SK-N-SH (cell line): ENCODE measurements at regions not wholly inside any gene's neighbourhood (a gene's known extent, or its start where the extent isn't known, plus 50 kb on each side); places are given as distances from the start of the nearest gene placed in this dataset.

Experiments used
- CTCF ChIA-PET: fragments of 300-600, 350-600 bp; formaldehyde crosslinking; extraction: SDS; loops from one replicate; lab custom pipeline; 2021; lab: Yijun Ruan, JAX
- POLR2A ChIA-PET: fragments of 350-600 bp; sonication (Branson Sonifier 250); formaldehyde crosslinking; extraction: SDS; loops from one replicate; lab custom pipeline; 2020; ENCODE audit warnings: antibody characterized with exemption, inconsistent platforms; lab: Yijun Ruan, JAX
- DNase-seq: peaks from one replicate; pipeline ENCODE4 v3.0.0; 2012
- H2AFZ ChIP-seq: fragments of 200-600 bp; sonication (generic); 2 replicates; pipeline ENCODE4 v1.8.1; 2016; ENCODE audit warnings: antibody characterized with exemption, mild to moderate bottlenecking, low read depth
- H3F3A ChIP-seq: fragments of 200-600 bp; sonication (generic); replicated peaks from 2 replicates; pipeline ENCODE3; 2016; ENCODE audit warnings: antibody characterized with exemption, mild to moderate bottlenecking; ENCODE audit not compliant: insufficient read depth
- H3K27ac ChIP-seq, 2 experiments: fragments of 200-500 bp in 1 of 2; fragments of 200-600 bp in 1 of 2; sonication (Bioruptor generic) in 1 of 2; sonication (generic), shearing (Covaris generic) in 1 of 2; 2 replicates each; pipeline versions ENCODE4 v1.5.1 to v1.6.1; 2014 to 2016; ENCODE audit warnings: low read depth in 2 of 2, inconsistent platforms in 1 of 2, low read length in 1 of 2, mild to moderate bottlenecking in 1 of 2, mixed read lengths in 1 of 2
- H3K27me3 ChIP-seq: fragments of 200-600 bp; sonication (generic), shearing (Covaris generic); 2 replicates; pipeline ENCODE4 v1.6.1; 2016; ENCODE audit warnings: mixed run types; ENCODE audit not compliant: insufficient read depth
- H3K36me3 ChIP-seq, 2 experiments: fragments of 200-500 bp in 1 of 2; fragments of 200-600 bp in 1 of 2; sonication (Bioruptor generic) in 1 of 2; sonication (generic) in 1 of 2; replicated peaks in 1 of 2; 2 replicates each; pipeline versions ENCODE3 to v1.5.1; 2014 to 2016; ENCODE audit warnings: low read length in 1 of 2, mild to moderate bottlenecking in 1 of 2; ENCODE audit not compliant: insufficient read depth in 2 of 2, control insufficient read depth in 1 of 2
- H3K4me1 ChIP-seq, 2 experiments: fragments of 200-500 bp in 1 of 2; fragments of 200-600 bp in 1 of 2; sonication (Bioruptor generic) in 1 of 2; sonication (generic), shearing (Covaris generic) in 1 of 2; 2 replicates each; pipeline versions ENCODE4 v1.5.1 to v1.6.1; 2014 to 2016; ENCODE audit warnings: low read depth in 1 of 2, low read length in 1 of 2, mixed run types in 1 of 2; ENCODE audit not compliant: insufficient read depth in 2 of 2, control insufficient read depth in 1 of 2
- H3K4me2 ChIP-seq: fragments of 200-600 bp; sonication (generic), shearing (Covaris generic); 2 replicates; pipeline ENCODE4 v1.6.1; 2017; ENCODE audit warnings: mixed run types
- H3K4me3 ChIP-seq, 2 experiments: fragments of 200-500 bp in 1 of 2; fragments of 200-600 bp in 1 of 2; sonication (Bioruptor generic) in 1 of 2; sonication (generic), shearing (Covaris generic) in 1 of 2; 2 replicates each; pipeline versions ENCODE4 v1.5.1 to v1.8.1; 2014 to 2016; ENCODE audit warnings: low read depth in 2 of 2, inconsistent platforms in 1 of 2, low read length in 1 of 2, mild to moderate bottlenecking in 1 of 2, mixed read lengths in 1 of 2, moderate library complexity in 1 of 2
- H3K79me2 ChIP-seq: fragments of 200-600 bp; sonication (generic); 2 replicates; pipeline ENCODE4 v1.8.1; 2017; ENCODE audit warnings: mild to moderate bottlenecking; ENCODE audit not compliant: insufficient read depth
- H3K9ac ChIP-seq: fragments of 200-600 bp; sonication (generic); 2 replicates; pipeline ENCODE4 v1.6.1; 2017; ENCODE audit warnings: mixed run types
- H3K9me2 ChIP-seq: fragments of 200-600 bp; sonication (generic); 2 replicates; pipeline ENCODE4 v1.6.1; 2017; ENCODE audit warnings: mixed run types
- H3K9me3 ChIP-seq: fragments of 200-600 bp; sonication (generic); 2 replicates; pipeline ENCODE4 v1.6.1; 2017; ENCODE audit warnings: mixed run types, mild to moderate bottlenecking, moderate library complexity
- H4K20me1 ChIP-seq: fragments of 200-600 bp; sonication (generic); 2 replicates; pipeline ENCODE4 v1.6.1; 2017; ENCODE audit warnings: mild to moderate bottlenecking, mixed run types; ENCODE audit not compliant: insufficient read depth
- CHD2 ChIP-seq: fragments of 150-350 bp; IDR thresholded peaks from 2 replicates; pipeline ENCODE4 v1.6.1; 2018; ENCODE audit warnings: low read length; ENCODE audit not compliant: partially characterized antibody
- CTCF ChIP-seq: fragments of 200-600 bp; sonication (generic); IDR thresholded peaks from 2 replicates; pipeline ENCODE4 v1.6.1; 2017; ENCODE audit warnings: antibody characterized with exemption, mild to moderate bottlenecking, moderate library complexity
- EZH2phosphoT487 ChIP-seq: fragments of 200-600 bp; sonication (generic); IDR thresholded peaks from 2 replicates; pipeline ENCODE4 v1.6.1; 2017; ENCODE audit warnings: low read depth, mixed run types, mild to moderate bottlenecking, antibody characterized with exemption, moderate library complexity, borderline replicate concordance
- FOSL2 ChIP-seq: IDR thresholded peaks from 2 replicates; pipeline ENCODE4 v1.4.0; 2012; ENCODE audit warnings: low read depth, mild to moderate bottlenecking, moderate library complexity, borderline replicate concordance
- FOXJ3 ChIP-seq: sonication (generic); formaldehyde crosslinking; IDR thresholded peaks from 2 replicates; pipeline ENCODE4 v1.5.1; 2020; ENCODE audit warnings: mild to moderate bottlenecking, missing genetic modification reagents
- GABPA ChIP-seq: IDR thresholded peaks from 2 replicates; pipeline ENCODE4 v1.4.0; 2012; ENCODE audit warnings: low read depth, mild to moderate bottlenecking
- GATA2 ChIP-seq: sonication (generic); formaldehyde crosslinking; IDR thresholded peaks from 2 replicates; pipeline ENCODE4 v1.5.0; 2020; ENCODE audit warnings: mild to moderate bottlenecking, missing genetic modification reagents
- MEF2A ChIP-seq: IDR thresholded peaks from 2 replicates; pipeline ENCODE4 v1.4.0; 2012; ENCODE audit warnings: low read depth, borderline replicate concordance
- MXI1 ChIP-seq: IDR thresholded peaks from 2 replicates; pipeline ENCODE4 v1.6.1; 2012; ENCODE audit warnings: mild to moderate bottlenecking, low read depth, low read length, improper control_type of control experiment
- NFIC ChIP-seq: IDR thresholded peaks from 2 replicates; pipeline ENCODE4 v1.4.0; 2012; ENCODE audit warnings: borderline replicate concordance
- RAD21 ChIP-seq: IDR thresholded peaks from 2 replicates; pipeline ENCODE4 v1.6.1; 2012; ENCODE audit warnings: mild to moderate bottlenecking, low read length
- RFX5 ChIP-seq: IDR thresholded peaks from 2 replicates; pipeline ENCODE4 v1.6.1; 2012; ENCODE audit warnings: mild to moderate bottlenecking, improper control_type of control experiment, low read length
- RXRA ChIP-seq: IDR thresholded peaks from 2 replicates; pipeline ENCODE4 v1.4.0; 2012; ENCODE audit warnings: low read depth, mild to moderate bottlenecking, borderline replicate concordance
- SMC3 ChIP-seq: IDR thresholded peaks from 2 replicates; pipeline ENCODE4 v1.6.1; 2012; ENCODE audit warnings: low read depth, low read length, improper control_type of control experiment
- TAF1 ChIP-seq: IDR thresholded peaks from 2 replicates; pipeline ENCODE4 v1.6.1; 2012; ENCODE audit warnings: low read depth, mild to moderate bottlenecking, low read length, moderate library complexity, borderline replicate concordance
- TCF12 ChIP-seq: IDR thresholded peaks from 2 replicates; pipeline ENCODE4 v1.4.0; 2012
- TF ChIP-seq, protein P1 (sequence below): IDR thresholded peaks from 2 replicates; pipeline ENCODE4; 2012
- TF ChIP-seq, protein P2 (sequence below): fragments of 150-350 bp; IDR thresholded peaks from 2 replicates; pipeline ENCODE4 v1.6.1; 2017; ENCODE audit warnings: antibody characterized with exemption, low read length, low read depth, borderline replicate concordance
- TF ChIP-seq, protein P3 (sequence below): IDR thresholded peaks from 2 replicates; pipeline ENCODE4 v1.6.1; 2012; ENCODE audit warnings: mild to moderate bottlenecking, low read depth, low read length, moderate library complexity

DNA sequence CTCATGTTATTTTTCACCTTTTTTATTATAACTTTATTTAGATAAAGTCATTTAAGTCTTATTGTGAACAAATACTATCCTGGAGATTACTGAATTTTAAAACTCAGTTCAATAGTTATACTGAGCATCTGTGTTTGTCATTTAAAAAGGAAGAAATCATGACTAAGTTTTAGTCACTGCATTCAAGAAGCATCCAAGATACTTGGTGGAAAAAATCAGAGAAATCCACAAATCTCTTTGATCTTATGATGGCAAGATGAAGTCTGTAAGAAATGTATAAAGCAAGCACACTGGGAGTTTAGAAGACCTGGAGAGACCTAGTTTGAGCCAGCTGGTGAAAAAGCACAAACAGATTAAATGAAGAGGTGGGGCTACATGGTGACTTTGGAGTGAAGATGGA, 529.8 kb upstream of the IGFBP3 start:
- ChIA-PET POLR2A (no interaction called here), CTCF (no interaction called here)
- H3K79me2 ChIP-seq, result no peaks in the 10 kb centered on the region
- no peak for DNase-seq
- no peak overlapping the region for H3K9ac ChIP-seq
- no peaks in the 10 kb centered on the region for H3K36me3 ChIP-seq
- no peaks in the 10 kb centered on the region for H4K20me1 ChIP-seq
- peaks cover under 1% of the 10 kb centered on the region for H3F3A ChIP-seq
- H3K9me3 ChIP-seq, result no peaks in the 10 kb centered on the region
- no peak overlapping the region for H3K4me2 ChIP-seq
- H3K27ac ChIP-seq, result no peak overlapping the region
- no peaks in the 10 kb centered on the region for H3K27me3 ChIP-seq
- TF ChIP-seq TCF12, result no peak
- no peak for TF ChIP-seq GABPA
- TF ChIP-seq NFIC, result no peak
- TF ChIP-seq RFX5, result no peak
- no peak for TF ChIP-seq MEF2A
- TF ChIP-seq GATA2 (CRISPR knock-in tag), result no peak
- no peak for TF ChIP-seq TAF1
- TF ChIP-seq FOXJ3 (CRISPR knock-in tag), result no peak
- TF ChIP-seq, protein P1, sequence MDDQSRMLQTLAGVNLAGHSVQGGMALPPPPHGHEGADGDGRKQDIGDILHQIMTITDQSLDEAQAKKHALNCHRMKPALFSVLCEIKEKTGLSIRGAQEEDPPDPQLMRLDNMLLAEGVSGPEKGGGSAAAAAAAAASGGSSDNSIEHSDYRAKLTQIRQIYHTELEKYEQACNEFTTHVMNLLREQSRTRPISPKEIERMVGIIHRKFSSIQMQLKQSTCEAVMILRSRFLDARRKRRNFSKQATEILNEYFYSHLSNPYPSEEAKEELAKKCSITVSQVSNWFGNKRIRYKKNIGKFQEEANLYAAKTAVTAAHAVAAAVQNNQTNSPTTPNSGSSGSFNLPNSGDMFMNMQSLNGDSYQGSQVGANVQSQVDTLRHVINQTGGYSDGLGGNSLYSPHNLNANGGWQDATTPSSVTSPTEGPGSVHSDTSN, result no peak
- TF ChIP-seq EZH2phosphoT487, result no peak
- no peak for TF ChIP-seq RAD21
- TF ChIP-seq SMC3, result no peak
- no peak for TF ChIP-seq MXI1
- no peak for TF ChIP-seq RXRA
- no peak for TF ChIP-seq CTCF
- TF ChIP-seq, protein P2, sequence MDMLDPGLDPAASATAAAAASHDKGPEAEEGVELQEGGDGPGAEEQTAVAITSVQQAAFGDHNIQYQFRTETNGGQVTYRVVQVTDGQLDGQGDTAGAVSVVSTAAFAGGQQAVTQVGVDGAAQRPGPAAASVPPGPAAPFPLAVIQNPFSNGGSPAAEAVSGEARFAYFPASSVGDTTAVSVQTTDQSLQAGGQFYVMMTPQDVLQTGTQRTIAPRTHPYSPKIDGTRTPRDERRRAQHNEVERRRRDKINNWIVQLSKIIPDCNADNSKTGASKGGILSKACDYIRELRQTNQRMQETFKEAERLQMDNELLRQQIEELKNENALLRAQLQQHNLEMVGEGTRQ, result no peak
- TF ChIP-seq, protein P3, sequence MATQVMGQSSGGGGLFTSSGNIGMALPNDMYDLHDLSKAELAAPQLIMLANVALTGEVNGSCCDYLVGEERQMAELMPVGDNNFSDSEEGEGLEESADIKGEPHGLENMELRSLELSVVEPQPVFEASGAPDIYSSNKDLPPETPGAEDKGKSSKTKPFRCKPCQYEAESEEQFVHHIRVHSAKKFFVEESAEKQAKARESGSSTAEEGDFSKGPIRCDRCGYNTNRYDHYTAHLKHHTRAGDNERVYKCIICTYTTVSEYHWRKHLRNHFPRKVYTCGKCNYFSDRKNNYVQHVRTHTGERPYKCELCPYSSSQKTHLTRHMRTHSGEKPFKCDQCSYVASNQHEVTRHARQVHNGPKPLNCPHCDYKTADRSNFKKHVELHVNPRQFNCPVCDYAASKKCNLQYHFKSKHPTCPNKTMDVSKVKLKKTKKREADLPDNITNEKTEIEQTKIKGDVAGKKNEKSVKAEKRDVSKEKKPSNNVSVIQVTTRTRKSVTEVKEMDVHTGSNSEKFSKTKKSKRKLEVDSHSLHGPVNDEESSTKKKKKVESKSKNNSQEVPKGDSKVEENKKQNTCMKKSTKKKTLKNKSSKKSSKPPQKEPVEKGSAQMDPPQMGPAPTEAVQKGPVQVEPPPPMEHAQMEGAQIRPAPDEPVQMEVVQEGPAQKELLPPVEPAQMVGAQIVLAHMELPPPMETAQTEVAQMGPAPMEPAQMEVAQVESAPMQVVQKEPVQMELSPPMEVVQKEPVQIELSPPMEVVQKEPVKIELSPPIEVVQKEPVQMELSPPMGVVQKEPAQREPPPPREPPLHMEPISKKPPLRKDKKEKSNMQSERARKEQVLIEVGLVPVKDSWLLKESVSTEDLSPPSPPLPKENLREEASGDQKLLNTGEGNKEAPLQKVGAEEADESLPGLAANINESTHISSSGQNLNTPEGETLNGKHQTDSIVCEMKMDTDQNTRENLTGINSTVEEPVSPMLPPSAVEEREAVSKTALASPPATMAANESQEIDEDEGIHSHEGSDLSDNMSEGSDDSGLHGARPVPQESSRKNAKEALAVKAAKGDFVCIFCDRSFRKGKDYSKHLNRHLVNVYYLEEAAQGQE, result no peak
- TF ChIP-seq FOSL2, result no peak
- no peak for TF ChIP-seq CHD2
- no peak overlapping the region for H3K4me3 ChIP-seq
- H2AFZ ChIP-seq, result no peak overlapping the region
- H3K4me1 ChIP-seq, result 0 out of 4 replicates have a peak, but pooled peaks cover 0 to 2% of the 10 kb centered on the region in 2 experiments
- H3K9me2 ChIP-seq, result no peaks in the 10 kb centered on the region
